Smooth muscle cell (in vitro differentiated cells): ENCODE measurements at regions not wholly inside any gene's neighbourhood (a gene's known extent, or its start where the extent isn't known, plus 50 kb on each side); places are given as distances from the start of the nearest gene placed in this dataset.

Source experiments
- DNase-seq: peaks from one replicate; lab custom pipeline; 2025; ENCODE audit not compliant: unreplicated experiment; lab: John Stamatoyannopoulos, UW
- H2AFZ ChIP-seq: fragments of 200-600 bp; sonication (generic); 2 replicates; pipeline ENCODE4 v1.6.0; 2016; ENCODE audit warnings: antibody characterized with exemption, low read depth, mild to moderate bottlenecking
- H3F3A ChIP-seq: fragments of 200-600 bp; sonication (generic); 2 replicates; pipeline ENCODE4 v1.6.0; 2017; ENCODE audit warnings: antibody characterized with exemption, low read depth
- H3K27ac ChIP-seq: fragments of 200-600 bp; sonication (generic); 2 replicates; pipeline ENCODE4 v1.5.1; 2016; ENCODE audit warnings: low read depth, mild to moderate bottlenecking
- H3K27me3 ChIP-seq: fragments of 200-600 bp; sonication (generic); 2 replicates; pipeline ENCODE4 v1.6.1; 2016; ENCODE audit warnings: low read depth, mild to moderate bottlenecking
- H3K36me3 ChIP-seq: fragments of 200-600 bp; sonication (generic); 2 replicates; pipeline ENCODE4 v1.5.1; 2016; ENCODE audit warnings: low read depth
- H3K4me1 ChIP-seq: fragments of 200-600 bp; sonication (generic); 2 replicates; pipeline ENCODE4 v1.5.1; 2016; ENCODE audit warnings: low read depth
- H3K4me2 ChIP-seq: fragments of 200-600 bp; sonication (generic); 2 replicates; pipeline ENCODE4 v1.6.0; 2016; ENCODE audit warnings: mild to moderate bottlenecking
- H3K4me3 ChIP-seq: fragments of 200-600 bp; sonication (generic); 2 replicates; pipeline ENCODE4 v1.5.1; 2016; ENCODE audit warnings: mild to moderate bottlenecking
- H3K79me2 ChIP-seq: fragments of 200-600 bp; sonication (generic); 2 replicates; pipeline ENCODE4 v1.6.0; 2016; ENCODE audit warnings: low read depth, mild to moderate bottlenecking
- H3K9ac ChIP-seq: fragments of 200-600 bp; sonication (generic); 2 replicates; pipeline ENCODE4 v1.6.0; 2016; ENCODE audit warnings: low read depth
- H3K9me3 ChIP-seq: fragments of 200-600 bp; sonication (generic); replicated peaks from 2 replicates; pipeline ENCODE4 v1.5.1; 2016; ENCODE audit warnings: low read depth
- H4K20me1 ChIP-seq: fragments of 200-600 bp; sonication (generic); 2 replicates; pipeline ENCODE4 v1.6.0; 2016; ENCODE audit warnings: low read depth
- WGBS: methylation state at CpG from one replicate; pipeline ENCODE4 v1.1.7; 2016; ENCODE audit warnings: low lambda C conversion rate; 5-methylcytosine and 5-hydroxymethylcytosine counted together
- TF ChIP-seq, protein P1 (sequence below): fragments of 200-600 bp; sonication (generic); IDR thresholded peaks from 2 replicates; pipeline ENCODE4 v1.5.1; 2017; ENCODE audit warnings: borderline replicate concordance, mild to moderate bottlenecking, antibody characterized with exemption; ENCODE audit not compliant: insufficient read depth, poor library complexity, severe bottlenecking

DNA sequence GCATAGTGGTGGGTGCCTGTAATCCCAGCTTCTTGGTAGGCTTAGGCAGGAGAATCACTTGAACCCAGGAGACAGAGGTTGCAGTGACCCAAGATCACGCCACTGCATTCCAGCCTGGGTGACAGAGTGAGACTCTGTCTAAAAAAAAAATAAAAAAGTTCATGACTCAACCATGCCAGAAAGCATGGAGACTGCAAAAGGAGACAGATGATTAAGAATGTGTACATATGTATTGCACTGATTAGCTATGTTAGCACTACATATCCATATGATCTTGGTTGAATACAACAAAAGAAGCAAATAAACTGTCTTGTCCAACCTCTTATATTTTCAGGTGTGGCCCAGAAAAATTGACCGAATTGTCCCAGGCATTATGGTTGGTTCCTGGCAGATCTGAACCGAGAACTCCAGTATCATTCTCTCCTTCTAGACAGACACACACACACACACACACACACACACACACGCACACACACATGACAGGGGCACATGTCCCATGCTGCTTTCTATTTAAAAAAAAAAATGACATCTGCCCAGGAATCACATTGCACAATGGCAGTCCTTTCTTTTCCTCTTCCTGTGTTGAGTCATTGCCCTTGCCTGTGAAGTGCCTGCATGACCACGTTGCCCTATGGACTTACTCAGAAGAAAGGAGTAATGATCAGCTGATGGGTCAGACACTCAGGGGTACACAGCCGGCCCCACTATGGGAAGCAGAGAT, 65.6 kb downstream of the MYCN start:
- peak overlapping the region; percentile 2 for H2AFZ ChIP-seq
- no peaks in the 10 kb centered on the region for H3K27me3 ChIP-seq
- no peaks in the 10 kb centered on the region for H3K79me2 ChIP-seq
- peak overlapping the region; percentile 63 for H3K27ac ChIP-seq
- no peaks in the 10 kb centered on the region for H3F3A ChIP-seq
- no peak overlapping the region for H3K4me3 ChIP-seq
- WGBS = 69% methylated on average over 6 of the region's 6 CpGs
- no peaks in the 10 kb centered on the region for H3K36me3 ChIP-seq
- H3K4me1 ChIP-seq = no peaks in the 10 kb centered on the region
- DNase-seq = no peak
- TF ChIP-seq, protein P1, sequence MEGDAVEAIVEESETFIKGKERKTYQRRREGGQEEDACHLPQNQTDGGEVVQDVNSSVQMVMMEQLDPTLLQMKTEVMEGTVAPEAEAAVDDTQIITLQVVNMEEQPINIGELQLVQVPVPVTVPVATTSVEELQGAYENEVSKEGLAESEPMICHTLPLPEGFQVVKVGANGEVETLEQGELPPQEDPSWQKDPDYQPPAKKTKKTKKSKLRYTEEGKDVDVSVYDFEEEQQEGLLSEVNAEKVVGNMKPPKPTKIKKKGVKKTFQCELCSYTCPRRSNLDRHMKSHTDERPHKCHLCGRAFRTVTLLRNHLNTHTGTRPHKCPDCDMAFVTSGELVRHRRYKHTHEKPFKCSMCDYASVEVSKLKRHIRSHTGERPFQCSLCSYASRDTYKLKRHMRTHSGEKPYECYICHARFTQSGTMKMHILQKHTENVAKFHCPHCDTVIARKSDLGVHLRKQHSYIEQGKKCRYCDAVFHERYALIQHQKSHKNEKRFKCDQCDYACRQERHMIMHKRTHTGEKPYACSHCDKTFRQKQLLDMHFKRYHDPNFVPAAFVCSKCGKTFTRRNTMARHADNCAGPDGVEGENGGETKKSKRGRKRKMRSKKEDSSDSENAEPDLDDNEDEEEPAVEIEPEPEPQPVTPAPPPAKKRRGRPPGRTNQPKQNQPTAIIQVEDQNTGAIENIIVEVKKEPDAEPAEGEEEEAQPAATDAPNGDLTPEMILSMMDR = no peak
- no peaks in the 10 kb centered on the region for H4K20me1 ChIP-seq
- peak overlapping the region; percentile 13 for H3K4me2 ChIP-seq
- no peaks in the 10 kb centered on the region for H3K9me3 ChIP-seq
- H3K9ac ChIP-seq = no peak overlapping the region

DNA sequence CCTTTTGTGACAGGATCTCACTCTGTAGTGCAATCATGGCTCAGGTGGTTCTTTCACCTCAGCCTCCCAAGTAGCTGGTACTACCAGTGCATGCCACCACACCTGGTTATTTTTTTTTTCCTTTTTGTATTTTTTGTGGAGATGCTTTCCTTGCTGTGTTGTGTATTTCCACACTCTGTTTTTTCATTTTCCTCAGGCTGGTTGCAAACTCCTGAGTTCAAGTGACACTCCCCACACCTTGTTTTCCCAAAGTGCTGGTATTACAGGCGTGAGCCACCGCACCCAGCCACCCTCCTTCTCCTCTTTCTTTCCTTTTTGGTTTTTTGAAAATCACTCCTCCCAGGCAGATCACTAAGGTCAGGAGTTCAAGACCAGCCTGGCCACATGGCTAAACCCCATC, 65.0 kb downstream of the MYCN start:
- Histone ChIP-seq H3K27ac (no peak overlapping the region), H3K9ac (no peak overlapping the region), H3K9me3 (no peaks in the 10 kb centered on the region), H4K20me1 (no peaks in the 10 kb centered on the region), H3K27me3 (no peaks in the 10 kb centered on the region), H3K36me3 (no peaks in the 10 kb centered on the region), H3K4me2 (no peak overlapping the region), H2AFZ (no peak overlapping the region), H3K79me2 (no peaks in the 10 kb centered on the region), H3F3A (no peaks in the 10 kb centered on the region), H3K4me1 (no peaks in the 10 kb centered on the region), H3K4me3 (no peak overlapping the region)
- no peak for DNase-seq
- TF ChIP-seq, protein P1 = no peak
- 95% methylated on average over 2 of the region's 2 CpGs for WGBS

DNA sequence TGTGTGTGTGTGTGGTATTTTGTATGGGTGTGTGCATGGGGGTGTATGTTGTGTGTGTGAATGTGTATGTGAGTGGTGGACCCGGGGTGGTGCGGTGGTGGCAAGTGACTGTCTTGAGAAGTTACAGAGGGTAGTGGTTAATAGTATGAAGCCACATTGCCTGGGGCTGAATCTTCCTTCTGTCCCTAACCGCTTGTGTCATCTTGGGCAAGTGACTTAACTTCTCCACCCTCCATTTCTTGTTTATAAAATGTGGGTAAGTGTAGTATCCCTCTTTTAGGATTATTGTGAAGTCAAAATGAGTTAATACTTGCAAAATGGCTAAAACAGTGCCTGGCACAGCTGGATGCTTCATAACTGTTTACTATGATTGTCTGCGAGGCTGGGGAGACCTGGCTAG, 63.5 kb downstream of the MYCN start:
- Histone ChIP-seq H3K27ac (no peak overlapping the region), H3K36me3 (no peaks in the 10 kb centered on the region), H3K4me3 (no peak overlapping the region), H3K9ac (no peak overlapping the region), H3K79me2 (no peaks in the 10 kb centered on the region), H3K4me2 (no peak overlapping the region), H3K9me3 (no peaks in the 10 kb centered on the region), H3K4me1 (no peaks in the 10 kb centered on the region), H2AFZ (no peak overlapping the region), H3F3A (no peaks in the 10 kb centered on the region), H3K27me3 (no peaks in the 10 kb centered on the region), H4K20me1 (no peaks in the 10 kb centered on the region)
- WGBS = 89% methylated on average over 4 of the region's 4 CpGs
- no peak for DNase-seq
- TF ChIP-seq, protein P1 = no peak

DNA sequence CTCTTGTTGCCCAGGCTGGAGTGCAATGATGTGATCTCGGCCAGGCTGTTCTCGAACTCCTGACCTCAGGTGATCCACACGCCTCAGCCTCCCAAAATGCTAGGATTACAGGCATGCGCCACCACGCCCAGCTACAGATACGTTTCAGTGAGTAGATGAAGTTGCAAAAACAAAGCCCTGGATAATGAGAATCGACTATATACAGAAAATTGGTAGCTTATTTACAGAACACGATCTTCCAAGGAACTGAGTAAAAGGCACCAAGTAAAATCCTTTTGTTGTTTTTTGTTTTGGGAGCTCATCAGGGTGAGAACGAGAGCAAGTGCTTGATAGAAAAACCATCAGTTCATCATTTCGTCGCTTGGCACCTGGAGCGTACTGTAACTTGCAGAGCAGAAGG, 62.8 kb downstream of the MYCN start:
- H3K4me2 ChIP-seq = no peak overlapping the region
- no peak for DNase-seq
- no peak overlapping the region for H2AFZ ChIP-seq
- no peaks in the 10 kb centered on the region for H3K4me1 ChIP-seq
- no peak overlapping the region for H3K4me3 ChIP-seq
- TF ChIP-seq, protein P1 = no peak
- H3K36me3 ChIP-seq = no peaks in the 10 kb centered on the region
- no peaks in the 10 kb centered on the region for H3K9me3 ChIP-seq
- H3K9ac ChIP-seq = no peak overlapping the region
- H4K20me1 ChIP-seq = no peaks in the 10 kb centered on the region
- no peaks in the 10 kb centered on the region for H3K27me3 ChIP-seq
- no peaks in the 10 kb centered on the region for H3F3A ChIP-seq
- H3K27ac ChIP-seq = no peak overlapping the region
- H3K79me2 ChIP-seq = no peaks in the 10 kb centered on the region
- WGBS = 96% methylated on average over 12 of the region's 12 CpGs
